ENCODE measurements at regions not wholly inside any gene's neighbourhood (a gene's known extent, or its start where the extent isn't known, plus 50 kb on each side); places are given as distances from the start of the nearest gene placed in this dataset.
"Not testable (repeated sequence)": the region's sequence is repeated elsewhere in the genome, so short reads cannot be mapped to it uniquely, and the experiment has no call there.

DNA sequence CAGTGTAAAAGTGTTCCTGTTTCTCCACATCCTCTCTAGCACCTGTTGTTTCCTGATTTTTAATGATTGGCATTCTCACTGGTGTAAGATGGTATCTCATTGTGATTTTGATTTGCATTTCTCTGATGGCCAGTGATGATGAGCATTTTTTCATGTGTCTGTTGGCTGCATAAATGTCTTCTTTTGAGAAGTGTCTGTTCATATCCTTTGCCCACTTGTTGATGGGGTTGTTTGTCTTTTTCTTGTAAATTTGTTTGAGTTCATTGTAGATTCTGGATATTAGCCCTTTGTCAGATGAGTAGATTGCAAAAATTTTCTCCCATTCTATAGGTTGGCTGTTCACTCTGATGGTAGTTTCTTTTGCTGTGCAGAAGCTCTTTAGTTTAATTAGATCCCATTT, 65.6 kb upstream of the IZUMO1R start:
- not testable (repeated sequence) for H3K23ac ChIP-seq (ENCODE audit: low read length); H4K12ac ChIP-seq (ENCODE audit: low read depth, low read length)

DNA sequence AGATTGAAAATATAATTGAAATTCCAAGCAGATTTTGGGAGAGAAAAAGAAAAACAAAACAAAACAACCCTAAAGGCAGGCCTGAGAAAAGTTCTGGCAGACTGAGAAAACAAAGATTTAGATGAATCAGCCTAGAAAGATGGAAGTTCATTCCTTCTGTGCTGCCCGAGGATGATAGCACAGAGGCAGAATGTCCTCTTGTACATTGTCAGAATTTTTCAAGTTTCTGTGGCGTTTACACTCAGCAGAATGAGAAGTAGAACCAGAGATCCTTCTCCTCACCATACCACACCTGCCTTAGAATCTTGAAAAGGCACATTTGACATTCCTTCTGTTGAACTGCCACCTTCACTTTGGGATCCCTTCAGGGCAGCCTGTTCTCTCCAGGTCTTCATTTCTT, 62.5 kb upstream of the IZUMO1R start:
- Histone ChIP-seq H3K79me2 (ENCODE audit: control insufficient read depth, insufficient read depth, low read length, poor library complexity) (no peaks in the 10 kb centered on the region), H3K4ac (ENCODE audit: low read depth, low read length) (no peak overlapping the region), H4K91ac (ENCODE audit: low read depth, low read length) (no peak overlapping the region), H3K9me3 (ENCODE audit: insufficient read depth, low read depth, low read length) (peaks cover 6% of the 10 kb centered on the region), H3K27ac (ENCODE audit: low read depth, low read length) (no peak overlapping the region), H2BK12ac (ENCODE audit: low read length) (no peak overlapping the region), H3K14ac (ENCODE audit: low read length) (no peak overlapping the region), H3K27me3 (ENCODE audit: insufficient read depth, low read length) (no peaks in the 10 kb centered on the region), H3K79me1 (ENCODE audit: low read length) (no peaks in the 10 kb centered on the region), H3K18ac (ENCODE audit: low read length) (no peak overlapping the region), H2AFZ (ENCODE audit: insufficient read depth, low read length, poor library complexity) (no peak overlapping the region), H3K4me3 (ENCODE audit: low read depth, low read length) (no peak overlapping the region), H3K9ac (ENCODE audit: low read length) (no peak overlapping the region), H2AK5ac (ENCODE audit: low read length) (no peak overlapping the region), H3K4me1 (ENCODE audit: control insufficient read depth in 1 of 2, insufficient read depth in 2 of 2, low read length in 2 of 2) (no peaks in the 10 kb centered on the region), H3K4me2 (ENCODE audit: low read length) (no peak overlapping the region), H3K36me3 (ENCODE audit: control insufficient read depth in 1 of 2, insufficient read depth in 2 of 2, low read length in 2 of 2) (no peaks in the 10 kb centered on the region), H2BK5ac (ENCODE audit: low read depth, low read length, poor library complexity) (no peak overlapping the region), H2BK120ac (ENCODE audit: insufficient read depth, low read length, poor library complexity) (no peak overlapping the region), H4K8ac (ENCODE audit: low read depth, low read length) (no peak overlapping the region), H4K12ac (ENCODE audit: low read depth, low read length) (no peak overlapping the region), H3K23ac (ENCODE audit: low read length) (no peak overlapping the region)
- DNase-seq, result peak; percentile 43 to 86
- no CpG with 5 or more reads among the region's 2 CpGs for WGBS (ENCODE audit: extremely low coverage, insufficient coverage, insufficient read length)

More for the DNA sequence above, 65.6 kb upstream of the IZUMO1R start:
- H2BK120ac ChIP-seq (ENCODE audit: insufficient read depth, low read length, poor library complexity); H2BK12ac ChIP-seq (ENCODE audit: low read length); H3K27ac ChIP-seq (ENCODE audit: low read depth, low read length); H3K4ac ChIP-seq (ENCODE audit: low read depth, low read length); DNase-seq; H3K14ac ChIP-seq (ENCODE audit: low read length); H4K8ac ChIP-seq (ENCODE audit: low read depth, low read length); H3K4me3 ChIP-seq (ENCODE audit: low read depth, low read length); H2AK5ac ChIP-seq (ENCODE audit: low read length); H3K36me3 ChIP-seq (ENCODE audit: control insufficient read depth in 1 of 2, insufficient read depth in 2 of 2, low read length in 2 of 2); H3K18ac ChIP-seq (ENCODE audit: low read length); H3K9ac ChIP-seq (ENCODE audit: low read length); H3K79me2 ChIP-seq (ENCODE audit: control insufficient read depth, insufficient read depth, low read length, poor library complexity); H3K9me3 ChIP-seq (ENCODE audit: insufficient read depth, low read depth, low read length); H4K91ac ChIP-seq (ENCODE audit: low read depth, low read length); H3K27me3 ChIP-seq (ENCODE audit: insufficient read depth, low read length); H3K4me2 ChIP-seq (ENCODE audit: low read length); H2BK5ac ChIP-seq (ENCODE audit: low read depth, low read length, poor library complexity); H3K4me1 ChIP-seq (ENCODE audit: control insufficient read depth in 1 of 2, insufficient read depth in 2 of 2, low read length in 2 of 2); H3K79me1 ChIP-seq (ENCODE audit: low read length); H2AFZ ChIP-seq (ENCODE audit: insufficient read depth, low read length, poor library complexity): not testable (repeated sequence)

DNA sequence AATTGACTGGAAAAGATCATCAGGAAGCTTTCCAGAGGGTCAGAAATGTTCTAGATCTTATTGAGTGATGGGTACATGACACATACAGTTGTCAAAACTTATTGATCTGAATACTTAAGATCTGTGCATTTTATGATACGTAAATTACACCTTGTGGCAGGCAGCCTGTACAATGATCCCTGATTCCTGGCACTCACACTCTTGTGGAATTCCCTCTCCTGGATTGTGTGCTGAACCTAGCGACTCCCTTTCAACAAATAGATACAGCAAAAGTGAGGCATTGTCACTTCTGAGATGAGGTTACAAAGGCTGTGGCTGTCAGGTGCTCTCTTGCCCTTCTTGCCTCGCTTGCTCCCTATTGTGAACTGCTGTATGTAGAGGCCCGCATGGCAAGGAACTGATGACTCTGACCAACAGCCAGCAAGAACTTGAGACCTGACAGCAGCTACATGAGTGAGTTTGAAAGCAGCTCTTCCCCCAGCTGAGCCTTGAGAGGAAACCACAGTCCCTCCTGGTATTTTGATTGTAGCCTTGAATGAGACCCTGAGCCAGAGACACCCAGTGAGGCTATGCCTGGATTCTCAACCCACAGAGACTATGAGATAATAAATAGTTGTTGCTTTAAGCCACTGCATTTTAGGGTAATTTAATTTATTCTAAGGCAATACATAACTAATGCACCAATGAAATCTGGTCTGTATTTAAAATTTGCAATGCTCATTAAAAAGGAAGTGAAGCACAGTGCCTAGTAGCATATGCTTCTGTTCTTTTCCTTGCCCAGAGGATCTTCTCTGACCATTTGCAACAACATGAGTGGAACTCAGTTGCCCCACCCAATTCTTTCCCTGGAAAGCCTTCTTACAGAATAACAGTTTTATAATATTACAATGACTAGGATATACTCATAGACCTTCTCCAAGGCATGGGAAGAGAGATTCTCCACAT, 60.5 kb upstream of the IZUMO1R start:
- Histone ChIP-seq H3K9me3 (ENCODE audit: insufficient read depth, low read depth, low read length) (peaks cover 7% of the 10 kb centered on the region), H2BK12ac (ENCODE audit: low read length) (no peak overlapping the region), H3K4me1 (ENCODE audit: control insufficient read depth in 1 of 2, insufficient read depth in 2 of 2, low read length in 2 of 2) (no peaks in the 10 kb centered on the region), H3K4ac (ENCODE audit: low read depth, low read length) (no peak overlapping the region), H2BK5ac (ENCODE audit: low read depth, low read length, poor library complexity) (no peak overlapping the region), H2AK5ac (ENCODE audit: low read length) (no peak overlapping the region), H4K91ac (ENCODE audit: low read depth, low read length) (no peak overlapping the region), H2AFZ (ENCODE audit: insufficient read depth, low read length, poor library complexity) (no peak overlapping the region), H3K23ac (ENCODE audit: low read length) (no peak overlapping the region), H4K12ac (ENCODE audit: low read depth, low read length) (no peak overlapping the region), H3K79me1 (ENCODE audit: low read length) (no peaks in the 10 kb centered on the region), H3K36me3 (ENCODE audit: control insufficient read depth in 1 of 2, insufficient read depth in 2 of 2, low read length in 2 of 2) (no peaks in the 10 kb centered on the region), H3K4me3 (ENCODE audit: low read depth, low read length) (no peak overlapping the region), H3K18ac (ENCODE audit: low read length) (no peak overlapping the region), H2BK120ac (ENCODE audit: insufficient read depth, low read length, poor library complexity) (no peak overlapping the region), H3K27ac (ENCODE audit: low read depth, low read length) (no peak overlapping the region), H3K79me2 (ENCODE audit: control insufficient read depth, insufficient read depth, low read length, poor library complexity) (no peaks in the 10 kb centered on the region), H3K9ac (ENCODE audit: low read length) (no peak overlapping the region), H3K27me3 (ENCODE audit: insufficient read depth, low read length) (no peaks in the 10 kb centered on the region), H4K8ac (ENCODE audit: low read depth, low read length) (no peak overlapping the region), H3K4me2 (ENCODE audit: low read length) (no peak overlapping the region), H3K14ac (ENCODE audit: low read length) (no peak overlapping the region)
- peak; percentile 20 to 38 for DNase-seq
- no CpG with 5 or more reads among the region's 4 CpGs for WGBS (ENCODE audit: extremely low coverage, insufficient coverage, insufficient read length)

DNA sequence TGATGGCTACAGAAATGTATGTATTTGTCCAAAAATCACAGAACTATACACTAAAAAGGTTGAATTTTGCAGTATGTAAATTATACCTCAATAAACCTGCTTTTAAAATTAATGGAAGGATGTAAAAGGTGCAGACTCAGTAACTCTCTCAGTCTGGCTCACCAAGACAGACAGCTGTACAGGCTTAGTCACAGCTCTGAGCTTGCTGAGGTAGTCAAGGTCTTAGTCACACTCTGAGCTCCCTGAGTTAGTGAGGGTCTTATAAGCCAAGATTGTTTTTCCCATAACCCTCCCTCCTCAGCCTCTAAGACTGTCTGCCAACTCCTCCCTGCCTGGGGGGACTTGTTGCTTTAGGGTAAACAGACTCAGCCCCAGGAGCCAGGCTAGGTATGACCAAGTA, 59.3 kb upstream of the IZUMO1R start:
- no peak for DNase-seq
- H3K23ac ChIP-seq (ENCODE audit: low read length), result no peak overlapping the region
- no peak overlapping the region for H2AK5ac ChIP-seq (ENCODE audit: low read length)
- no peak overlapping the region for H3K18ac ChIP-seq (ENCODE audit: low read length)
- H3K27ac ChIP-seq (ENCODE audit: low read depth, low read length), result no peak overlapping the region
- no peak overlapping the region for H2BK12ac ChIP-seq (ENCODE audit: low read length)
- no peak overlapping the region for H4K8ac ChIP-seq (ENCODE audit: low read depth, low read length)
- no peaks in the 10 kb centered on the region for H3K4me1 ChIP-seq (ENCODE audit: control insufficient read depth in 1 of 2, insufficient read depth in 2 of 2, low read length in 2 of 2)
- H2BK120ac ChIP-seq (ENCODE audit: insufficient read depth, low read length, poor library complexity), result no peak overlapping the region
- no peak overlapping the region for H3K4me2 ChIP-seq (ENCODE audit: low read length)
- no peak overlapping the region for H4K91ac ChIP-seq (ENCODE audit: low read depth, low read length)
- no peaks in the 10 kb centered on the region for H3K79me1 ChIP-seq (ENCODE audit: low read length)
- H3K27me3 ChIP-seq (ENCODE audit: insufficient read depth, low read length), result no peaks in the 10 kb centered on the region
- no peak overlapping the region for H2AFZ ChIP-seq (ENCODE audit: insufficient read depth, low read length, poor library complexity)
- no peak overlapping the region for H4K12ac ChIP-seq (ENCODE audit: low read depth, low read length)
- no peak overlapping the region for H3K4me3 ChIP-seq (ENCODE audit: low read depth, low read length)
- peaks cover 7% of the 10 kb centered on the region for H3K9me3 ChIP-seq (ENCODE audit: insufficient read depth, low read depth, low read length)
- H3K4ac ChIP-seq (ENCODE audit: low read depth, low read length), result no peak overlapping the region
- no peak overlapping the region for H3K9ac ChIP-seq (ENCODE audit: low read length)
- H3K79me2 ChIP-seq (ENCODE audit: control insufficient read depth, insufficient read depth, low read length, poor library complexity), result no peaks in the 10 kb centered on the region
- no peak overlapping the region for H3K14ac ChIP-seq (ENCODE audit: low read length)
- H3K36me3 ChIP-seq (ENCODE audit: control insufficient read depth in 1 of 2, insufficient read depth in 2 of 2, low read length in 2 of 2), result no peaks in the 10 kb centered on the region
- H2BK5ac ChIP-seq (ENCODE audit: low read depth, low read length, poor library complexity), result no peak overlapping the region
